SK-N-SH treated with all-trans-retinoic acid at 6 μM for 48 hours (cell line): ENCODE measurements at regions not wholly inside any gene's neighbourhood (a gene's known extent, or its start where the extent isn't known, plus 50 kb on each side); places are given as distances from the start of the nearest gene placed in this dataset.

ENCODE experiments used
- ATAC-seq: fragments of 200-7000 bp; cut with Tn5 transposase; 3 replicates; pipeline ENCODE4 v1.9.1; 2020; ENCODE audit warnings: mild to moderate bottlenecking, moderate library complexity
- ARNTL ChIP-seq: fragments of 450-650 bp; formaldehyde crosslinking; IDR thresholded peaks from 2 replicates; pipeline ENCODE4 v1.5.0; 2020; ENCODE audit warnings: low read depth, mild to moderate bottlenecking, moderate library complexity, borderline replicate concordance
- BACH2 ChIP-seq: fragments of 250-450 bp; sonication (Bioruptor Pico); IDR thresholded peaks from 2 replicates; pipeline ENCODE4 v1.9.0; 2021; ENCODE audit warnings: mild to moderate bottlenecking, borderline replicate concordance
- ESRRG ChIP-seq: fragments of 250-450 bp; sonication (Bioruptor Pico); IDR thresholded peaks from 2 replicates; pipeline ENCODE4 v1.6.1; 2021; ENCODE audit warnings: mild to moderate bottlenecking
- OSR1 ChIP-seq: fragments of 250-450 bp; sonication (Bioruptor Pico); IDR thresholded peaks from 2 replicates; pipeline ENCODE4 v1.8.0; 2022; ENCODE audit warnings: moderate library complexity, mild to moderate bottlenecking, inconsistent platforms
- PPARA ChIP-seq: fragments of 250-450 bp; sonication (Bioruptor Pico); IDR thresholded peaks from 2 replicates; pipeline ENCODE4 v1.5.0; 2020; ENCODE audit warnings: mild to moderate bottlenecking, borderline replicate concordance
- RARB ChIP-seq: fragments of 250-450 bp; sonication (Bioruptor Pico); IDR thresholded peaks from 2 replicates; pipeline ENCODE4 v1.8.0; 2021; ENCODE audit warnings: mild to moderate bottlenecking, moderate library complexity
- TCF4 ChIP-seq: fragments of 250-450 bp; sonication (Bioruptor Pico); IDR thresholded peaks from 2 replicates; pipeline ENCODE4 v1.8.0; 2021; ENCODE audit warnings: mild to moderate bottlenecking, moderate library complexity, borderline replicate concordance
- TOX ChIP-seq: fragments of 250-450 bp; sonication (Bioruptor Pico); IDR thresholded peaks from 2 replicates; pipeline ENCODE4 v1.8.0; 2021; ENCODE audit warnings: mild to moderate bottlenecking, moderate library complexity, borderline replicate concordance
- ZC3H10 ChIP-seq: fragments of 250-450 bp; sonication (Bioruptor Pico); IDR thresholded peaks from 2 replicates; pipeline ENCODE4 v1.5.1; 2021; ENCODE audit warnings: mild to moderate bottlenecking, moderate library complexity
- ZFP3 ChIP-seq: fragments of 250-450 bp; sonication (Bioruptor Pico); IDR thresholded peaks from 2 replicates; pipeline ENCODE4 v1.5.0; 2020; ENCODE audit warnings: mild to moderate bottlenecking, moderate library complexity
- ZFP30 ChIP-seq: fragments of 450-650 bp; formaldehyde crosslinking; IDR thresholded peaks from 2 replicates; pipeline ENCODE4 v1.5.0; 2022; ENCODE audit warnings: mild to moderate bottlenecking, moderate library complexity
- ZNF565 ChIP-seq: fragments of 450-650 bp; formaldehyde crosslinking; conservative IDR thresholded peaks from 2 replicates; pipeline ENCODE4 v1.5.0; 2020; ENCODE audit warnings: low read depth, mild to moderate bottlenecking, moderate library complexity
- ZNF70 ChIP-seq: fragments of 450-650 bp; formaldehyde crosslinking; IDR thresholded peaks from 2 replicates; pipeline ENCODE4 v1.5.0; 2020; ENCODE audit warnings: mild to moderate bottlenecking, moderate library complexity
- ZNF8 ChIP-seq: fragments of 450-650 bp; formaldehyde crosslinking; IDR thresholded peaks from 2 replicates; pipeline ENCODE4 v1.5.0; 2020; ENCODE audit warnings: mild to moderate bottlenecking, moderate library complexity
- TF ChIP-seq, protein P1 (sequence below): fragments of 250-450 bp; sonication (Bioruptor Pico); IDR thresholded peaks from 2 replicates; pipeline ENCODE4 v1.5.1; 2021; ENCODE audit warnings: mild to moderate bottlenecking, moderate library complexity
- TF ChIP-seq, protein P2 (sequence below): fragments of 250-450 bp; sonication (Bioruptor Pico); IDR thresholded peaks from 2 replicates; pipeline ENCODE4 v1.8.0; 2020; ENCODE audit warnings: mild to moderate bottlenecking, moderate library complexity, borderline replicate concordance
- TF ChIP-seq, protein P3 (sequence below): fragments of 250-450 bp; sonication (Bioruptor Pico); IDR thresholded peaks from 2 replicates; pipeline ENCODE4 v1.5.0; 2020; ENCODE audit warnings: mild to moderate bottlenecking, moderate library complexity
- TF ChIP-seq, protein P4 (sequence below): fragments of 250-450 bp; sonication (Bioruptor Pico); IDR thresholded peaks from 2 replicates; pipeline ENCODE4 v1.5.1; 2020; ENCODE audit warnings: low read depth, mild to moderate bottlenecking, moderate library complexity

DNA sequence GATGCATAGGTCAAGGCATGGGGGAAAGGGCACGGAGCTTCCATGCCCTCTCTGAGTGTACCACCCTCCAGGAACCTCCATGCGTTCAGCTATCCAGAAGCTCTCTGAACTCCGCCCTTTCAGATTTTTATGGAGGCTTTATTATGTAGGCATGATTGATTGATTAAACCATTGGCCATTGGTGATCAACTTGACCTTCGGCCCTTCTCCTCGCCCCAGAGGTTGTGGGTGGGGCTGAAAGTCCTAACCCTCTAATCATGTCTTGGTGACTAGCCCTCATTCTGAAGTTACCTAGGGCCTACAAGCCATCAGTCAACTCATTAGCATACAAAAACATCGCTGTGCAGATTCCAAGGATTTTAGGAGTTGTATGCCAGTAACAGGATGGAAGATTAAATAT, 323.7 kb upstream of the KLF4 start:
- TF ChIP-seq, protein P1, sequence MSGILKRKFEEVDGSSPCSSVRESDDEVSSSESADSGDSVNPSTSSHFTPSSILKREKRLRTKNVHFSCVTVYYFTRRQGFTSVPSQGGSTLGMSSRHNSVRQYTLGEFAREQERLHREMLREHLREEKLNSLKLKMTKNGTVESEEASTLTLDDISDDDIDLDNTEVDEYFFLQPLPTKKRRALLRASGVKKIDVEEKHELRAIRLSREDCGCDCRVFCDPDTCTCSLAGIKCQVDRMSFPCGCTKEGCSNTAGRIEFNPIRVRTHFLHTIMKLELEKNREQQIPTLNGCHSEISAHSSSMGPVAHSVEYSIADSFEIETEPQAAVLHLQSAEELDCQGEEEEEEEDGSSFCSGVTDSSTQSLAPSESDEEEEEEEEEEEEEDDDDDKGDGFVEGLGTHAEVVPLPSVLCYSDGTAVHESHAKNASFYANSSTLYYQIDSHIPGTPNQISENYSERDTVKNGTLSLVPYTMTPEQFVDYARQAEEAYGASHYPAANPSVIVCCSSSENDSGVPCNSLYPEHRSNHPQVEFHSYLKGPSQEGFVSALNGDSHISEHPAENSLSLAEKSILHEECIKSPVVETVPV (CRISPR knock-in tag): no peak
- TF ChIP-seq BACH2 (CRISPR knock-in tag) (no peak), ZC3H10 (CRISPR knock-in tag) (no peak), ZNF8 (CRISPR knock-in tag) (no peak), TOX (CRISPR knock-in tag) (no peak), TCF4 (CRISPR knock-in tag) (no peak), ZNF70 (CRISPR knock-in tag) (no peak), ZNF565 (no peak), PPARA (CRISPR knock-in tag) (no peak)
- TF ChIP-seq, protein P2, sequence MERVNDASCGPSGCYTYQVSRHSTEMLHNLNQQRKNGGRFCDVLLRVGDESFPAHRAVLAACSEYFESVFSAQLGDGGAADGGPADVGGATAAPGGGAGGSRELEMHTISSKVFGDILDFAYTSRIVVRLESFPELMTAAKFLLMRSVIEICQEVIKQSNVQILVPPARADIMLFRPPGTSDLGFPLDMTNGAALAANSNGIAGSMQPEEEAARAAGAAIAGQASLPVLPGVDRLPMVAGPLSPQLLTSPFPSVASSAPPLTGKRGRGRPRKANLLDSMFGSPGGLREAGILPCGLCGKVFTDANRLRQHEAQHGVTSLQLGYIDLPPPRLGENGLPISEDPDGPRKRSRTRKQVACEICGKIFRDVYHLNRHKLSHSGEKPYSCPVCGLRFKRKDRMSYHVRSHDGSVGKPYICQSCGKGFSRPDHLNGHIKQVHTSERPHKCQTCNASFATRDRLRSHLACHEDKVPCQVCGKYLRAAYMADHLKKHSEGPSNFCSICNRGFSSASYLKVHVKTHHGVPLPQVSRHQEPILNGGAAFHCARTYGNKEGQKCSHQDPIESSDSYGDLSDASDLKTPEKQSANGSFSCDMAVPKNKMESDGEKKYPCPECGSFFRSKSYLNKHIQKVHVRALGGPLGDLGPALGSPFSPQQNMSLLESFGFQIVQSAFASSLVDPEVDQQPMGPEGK (CRISPR knock-in tag): no peak
- TF ChIP-seq, protein P3, sequence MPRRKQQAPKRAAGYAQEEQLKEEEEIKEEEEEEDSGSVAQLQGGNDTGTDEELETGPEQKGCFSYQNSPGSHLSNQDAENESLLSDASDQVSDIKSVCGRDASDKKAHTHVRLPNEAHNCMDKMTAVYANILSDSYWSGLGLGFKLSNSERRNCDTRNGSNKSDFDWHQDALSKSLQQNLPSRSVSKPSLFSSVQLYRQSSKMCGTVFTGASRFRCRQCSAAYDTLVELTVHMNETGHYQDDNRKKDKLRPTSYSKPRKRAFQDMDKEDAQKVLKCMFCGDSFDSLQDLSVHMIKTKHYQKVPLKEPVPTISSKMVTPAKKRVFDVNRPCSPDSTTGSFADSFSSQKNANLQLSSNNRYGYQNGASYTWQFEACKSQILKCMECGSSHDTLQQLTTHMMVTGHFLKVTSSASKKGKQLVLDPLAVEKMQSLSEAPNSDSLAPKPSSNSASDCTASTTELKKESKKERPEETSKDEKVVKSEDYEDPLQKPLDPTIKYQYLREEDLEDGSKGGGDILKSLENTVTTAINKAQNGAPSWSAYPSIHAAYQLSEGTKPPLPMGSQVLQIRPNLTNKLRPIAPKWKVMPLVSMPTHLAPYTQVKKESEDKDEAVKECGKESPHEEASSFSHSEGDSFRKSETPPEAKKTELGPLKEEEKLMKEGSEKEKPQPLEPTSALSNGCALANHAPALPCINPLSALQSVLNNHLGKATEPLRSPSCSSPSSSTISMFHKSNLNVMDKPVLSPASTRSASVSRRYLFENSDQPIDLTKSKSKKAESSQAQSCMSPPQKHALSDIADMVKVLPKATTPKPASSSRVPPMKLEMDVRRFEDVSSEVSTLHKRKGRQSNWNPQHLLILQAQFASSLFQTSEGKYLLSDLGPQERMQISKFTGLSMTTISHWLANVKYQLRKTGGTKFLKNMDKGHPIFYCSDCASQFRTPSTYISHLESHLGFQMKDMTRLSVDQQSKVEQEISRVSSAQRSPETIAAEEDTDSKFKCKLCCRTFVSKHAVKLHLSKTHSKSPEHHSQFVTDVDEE (CRISPR knock-in tag): no peak
- TF ChIP-seq, protein P4, sequence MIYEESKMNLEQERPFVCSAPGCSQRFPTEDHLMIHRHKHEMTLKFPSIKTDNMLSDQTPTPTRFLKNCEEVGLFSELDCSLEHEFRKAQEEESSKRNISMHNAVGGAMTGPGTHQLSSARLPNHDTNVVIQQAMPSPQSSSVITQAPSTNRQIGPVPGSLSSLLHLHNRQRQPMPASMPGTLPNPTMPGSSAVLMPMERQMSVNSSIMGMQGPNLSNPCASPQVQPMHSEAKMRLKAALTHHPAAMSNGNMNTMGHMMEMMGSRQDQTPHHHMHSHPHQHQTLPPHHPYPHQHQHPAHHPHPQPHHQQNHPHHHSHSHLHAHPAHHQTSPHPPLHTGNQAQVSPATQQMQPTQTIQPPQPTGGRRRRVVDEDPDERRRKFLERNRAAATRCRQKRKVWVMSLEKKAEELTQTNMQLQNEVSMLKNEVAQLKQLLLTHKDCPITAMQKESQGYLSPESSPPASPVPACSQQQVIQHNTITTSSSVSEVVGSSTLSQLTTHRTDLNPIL: no peak
- no peak for ATAC-seq

DNA sequence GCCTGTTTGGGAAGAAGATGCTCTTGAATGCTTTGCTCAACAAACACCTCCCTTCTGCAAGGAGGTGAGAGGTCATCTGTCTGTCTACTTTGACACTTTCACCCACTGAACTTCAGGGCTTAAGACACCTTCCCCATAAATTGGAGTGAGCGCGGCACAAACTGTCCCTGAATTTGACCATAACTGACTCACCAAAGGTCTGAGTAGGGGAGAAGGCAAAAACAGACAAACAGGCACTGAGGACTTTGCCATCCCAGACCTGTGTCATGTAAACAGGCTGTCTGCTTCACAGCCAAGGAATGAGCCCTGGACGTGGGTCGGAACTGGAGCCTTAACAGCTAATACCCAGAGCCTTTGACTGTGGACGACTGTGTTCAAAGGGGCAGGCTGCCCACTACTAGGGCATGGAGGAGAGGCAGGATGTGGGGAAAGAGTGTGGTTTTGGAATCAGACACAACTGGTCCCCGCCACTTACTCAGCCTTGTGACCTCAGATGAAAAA, 320.9 kb upstream of the KLF4 start:
- TF ChIP-seq OSR1 (no peak), RARB (no peak), ZNF8 (CRISPR knock-in tag) (no peak)
- ATAC-seq: no peak

DNA sequence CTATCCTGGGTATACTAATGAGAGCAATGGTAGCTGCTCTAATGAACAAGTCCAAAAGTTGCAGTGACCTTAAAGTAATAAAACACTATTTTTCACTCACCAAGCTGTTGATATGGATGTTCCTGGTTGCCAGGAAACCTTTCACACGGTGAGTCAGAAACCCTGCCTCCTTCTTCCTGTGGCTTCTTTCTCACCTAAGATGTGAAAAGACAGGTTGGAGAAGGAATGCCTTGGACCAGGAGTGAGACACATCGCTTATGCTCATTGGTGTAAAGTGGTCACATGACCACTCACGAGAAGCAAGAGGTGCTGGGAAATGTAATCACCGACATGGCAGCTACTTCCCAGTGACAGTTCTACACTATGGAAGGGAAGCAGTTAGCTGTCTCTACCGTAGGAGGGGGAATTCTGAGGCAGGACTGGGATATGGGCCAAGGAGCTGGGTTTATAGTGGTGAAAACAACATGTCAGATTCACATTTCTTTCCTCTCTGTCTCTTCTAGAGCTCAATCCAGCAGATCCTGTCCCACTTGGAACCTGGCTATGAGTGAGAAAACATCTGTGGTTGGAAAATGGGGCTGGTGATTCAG, 320.4 kb upstream of the KLF4 start:
- TF ChIP-seq, protein P4: no peak
- TF ChIP-seq, protein P3 (CRISPR knock-in tag): no peak
- no peak for TF ChIP-seq ZNF70 (CRISPR knock-in tag)
- no peak for TF ChIP-seq RARB
- no peak for TF ChIP-seq ARNTL (CRISPR knock-in tag)
- TF ChIP-seq ZFP3 (CRISPR knock-in tag): no peak
- no peak for TF ChIP-seq ESRRG (CRISPR knock-in tag)
- no peak for TF ChIP-seq ZFP30
- TF ChIP-seq, all 23 proteins: peak for 0
- ATAC-seq: no peak
